ENCODE measurements at regions not wholly inside any gene's neighbourhood (a gene's known extent, or its start where the extent isn't known, plus 50 kb on each side); places are given as distances from the start of the nearest gene placed in this dataset.

DNA sequence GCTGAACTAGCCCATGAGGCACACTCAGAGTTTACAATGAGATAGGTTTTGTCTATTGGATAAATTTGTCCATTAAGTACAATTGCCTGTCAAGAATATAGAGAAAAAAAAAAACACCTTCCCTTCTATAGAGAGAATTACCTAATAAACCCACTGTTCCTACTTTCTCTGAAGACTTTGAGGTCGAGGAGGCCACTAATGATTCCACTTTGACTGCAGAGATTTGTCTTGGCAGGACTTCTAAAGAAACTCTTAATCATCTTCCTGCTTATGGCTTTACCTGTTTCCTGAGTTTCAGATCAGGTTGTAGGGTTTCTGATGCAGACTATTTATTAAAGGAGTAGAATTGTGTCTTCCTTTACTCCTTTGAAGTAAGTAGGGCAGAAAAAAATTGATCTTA, 342.4 kb upstream of the KCNMB2 start:
- TF ChIP-seq, protein P1, sequence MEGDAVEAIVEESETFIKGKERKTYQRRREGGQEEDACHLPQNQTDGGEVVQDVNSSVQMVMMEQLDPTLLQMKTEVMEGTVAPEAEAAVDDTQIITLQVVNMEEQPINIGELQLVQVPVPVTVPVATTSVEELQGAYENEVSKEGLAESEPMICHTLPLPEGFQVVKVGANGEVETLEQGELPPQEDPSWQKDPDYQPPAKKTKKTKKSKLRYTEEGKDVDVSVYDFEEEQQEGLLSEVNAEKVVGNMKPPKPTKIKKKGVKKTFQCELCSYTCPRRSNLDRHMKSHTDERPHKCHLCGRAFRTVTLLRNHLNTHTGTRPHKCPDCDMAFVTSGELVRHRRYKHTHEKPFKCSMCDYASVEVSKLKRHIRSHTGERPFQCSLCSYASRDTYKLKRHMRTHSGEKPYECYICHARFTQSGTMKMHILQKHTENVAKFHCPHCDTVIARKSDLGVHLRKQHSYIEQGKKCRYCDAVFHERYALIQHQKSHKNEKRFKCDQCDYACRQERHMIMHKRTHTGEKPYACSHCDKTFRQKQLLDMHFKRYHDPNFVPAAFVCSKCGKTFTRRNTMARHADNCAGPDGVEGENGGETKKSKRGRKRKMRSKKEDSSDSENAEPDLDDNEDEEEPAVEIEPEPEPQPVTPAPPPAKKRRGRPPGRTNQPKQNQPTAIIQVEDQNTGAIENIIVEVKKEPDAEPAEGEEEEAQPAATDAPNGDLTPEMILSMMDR (conservative IDR thresholded peaks at IDR 0.05; ENCODE audit: low read depth, low read length): no peak
- TF ChIP-seq EZH2 (IDR thresholded peaks at IDR 0.05; ENCODE audit: low read length, unreplicated experiment): no peak
- no peak for TF ChIP-seq EZH2phosphoT487 (IDR thresholded peaks at IDR 0.05; ENCODE audit: borderline replicate concordance, low read length)

All from PC-3 (cell line).